Left lobe of liver (tissue), 2 donors: ENCODE measurements at regions not wholly inside any gene's neighbourhood (a gene's known extent, or its start where the extent isn't known, plus 50 kb on each side); places are given as distances from the start of the nearest gene placed in this dataset.
"Not testable (repeated sequence)": the region's sequence is repeated elsewhere in the genome, so short reads cannot be mapped to it uniquely, and the experiment has no call there.

Experiments
- ATAC-seq: fragments of 200-7000 bp; cut with Tn5 transposase; one replicate; pipeline ENCODE4 v1.9.1; 2020; ENCODE audit warnings: mild to moderate bottlenecking, moderate library complexity
- DNase-seq: peaks from one replicate; pipeline ENCODE4 v3.0.0-alpha.2; 2020; ENCODE audit warnings: low spot score
- donor health status: DM: no; HTN: no; CAD: no; lungs with moderate emphysema.
- donor health status: DM: no; HTN: yes; CAD: no.

DNA sequence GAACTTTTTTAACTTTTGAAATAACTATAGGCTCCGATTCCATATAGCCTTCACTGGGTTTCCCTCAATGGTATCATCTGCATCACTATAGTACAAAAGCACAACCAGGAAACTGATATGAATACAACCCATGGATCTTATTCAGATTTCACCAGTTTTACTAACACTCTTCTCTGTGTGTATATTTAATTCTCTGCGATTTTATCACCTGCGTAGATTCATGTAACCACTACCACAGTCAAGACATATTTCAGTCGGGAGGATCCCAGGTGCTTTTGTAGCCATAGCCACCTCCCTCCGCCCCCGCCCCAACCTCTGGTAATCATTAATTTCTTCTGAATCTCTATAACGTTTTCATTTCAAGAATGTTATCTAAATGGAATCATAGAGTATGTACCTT lies 82.8 kb upstream of the C7orf33 start:
- no peak for ATAC-seq
- no peak for DNase-seq

GRCh38 chr7:148514236-148514635 lies 76.3 kb upstream of the C7orf33 start:
- DNase-seq, result no peak
- ATAC-seq, result no peak

- ATAC-seq (no peak), DNase-seq (no peak)
These were observed 75.3 kb upstream of the C7orf33 start for GRCh38 chr7:148515237-148515636.

DNA sequence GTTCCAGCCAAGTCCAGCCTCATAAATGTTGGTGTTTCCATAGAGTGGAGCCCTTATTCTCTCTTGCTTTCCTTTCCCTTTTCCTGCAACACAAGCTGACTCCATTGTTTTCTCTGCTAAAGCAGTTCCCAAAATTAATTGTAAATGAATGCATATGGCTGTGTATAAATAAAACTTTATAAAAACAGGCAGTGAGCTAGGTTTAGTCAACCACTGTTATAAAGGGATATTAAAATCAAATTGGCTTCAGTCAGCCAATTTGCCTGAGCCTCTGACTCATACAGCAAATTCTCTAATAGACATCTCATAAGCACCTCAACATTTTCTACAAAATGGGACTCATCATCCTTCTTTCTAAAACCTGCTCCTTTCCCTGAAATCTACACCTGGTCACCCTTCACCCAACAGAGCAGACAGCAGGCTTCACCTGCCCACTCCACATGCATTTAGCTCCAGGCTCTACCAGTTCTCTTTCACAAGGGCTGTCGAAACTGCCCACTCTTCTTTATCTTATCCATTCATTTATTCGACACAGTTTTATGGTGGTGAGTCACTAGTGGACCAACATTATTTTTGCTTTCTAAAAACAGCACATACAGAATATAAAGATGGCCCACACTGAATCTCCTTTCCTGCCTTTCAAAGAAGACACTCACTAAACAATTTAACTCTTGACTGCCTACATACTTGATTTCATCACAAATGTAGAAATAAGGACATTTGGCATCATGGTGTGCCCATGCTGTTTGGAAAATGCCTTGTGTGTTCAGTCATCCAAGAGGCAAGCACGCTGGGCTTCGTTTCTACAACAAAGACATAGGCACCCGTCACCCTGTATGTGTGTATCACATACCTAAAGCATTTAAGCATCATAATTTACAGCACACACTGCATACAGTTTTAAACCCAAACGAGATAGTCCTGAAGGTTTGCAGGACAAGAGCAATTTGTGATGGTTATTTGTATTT lies 74.6 kb upstream of the C7orf33 start:
- ATAC-seq, result no peak
- DNase-seq, result no peak

GRCh38 chr7:148519386-148519785 lies 71.2 kb upstream of the C7orf33 start:
- ATAC-seq, DNase-seq: not testable (repeated sequence)

- no peak for ATAC-seq
- DNase-seq, result no peak
These were observed 69.3 kb upstream of the C7orf33 start for GRCh38 chr7:148521271-148521670.

DNA sequence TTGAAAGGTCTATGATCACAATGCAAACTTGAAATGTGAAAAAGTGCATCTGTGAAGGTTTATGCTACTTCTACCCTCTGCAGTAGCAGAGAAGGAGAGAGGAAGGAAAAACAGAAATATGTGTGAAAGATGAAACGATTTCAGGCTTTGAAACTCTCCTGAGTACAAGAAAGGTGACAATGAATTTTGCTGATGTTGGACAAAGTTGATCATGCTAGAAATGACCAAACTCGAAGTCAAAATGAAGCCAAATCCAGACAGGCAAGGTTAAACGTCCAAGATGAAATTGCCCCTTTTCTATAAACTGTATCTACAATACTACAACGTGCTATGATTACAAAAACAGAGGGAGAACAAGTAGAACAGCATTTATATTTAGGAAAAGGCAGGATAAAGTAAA lies 67.0 kb upstream of the C7orf33 start:
- ATAC-seq (no peak), DNase-seq (no peak)

DNA sequence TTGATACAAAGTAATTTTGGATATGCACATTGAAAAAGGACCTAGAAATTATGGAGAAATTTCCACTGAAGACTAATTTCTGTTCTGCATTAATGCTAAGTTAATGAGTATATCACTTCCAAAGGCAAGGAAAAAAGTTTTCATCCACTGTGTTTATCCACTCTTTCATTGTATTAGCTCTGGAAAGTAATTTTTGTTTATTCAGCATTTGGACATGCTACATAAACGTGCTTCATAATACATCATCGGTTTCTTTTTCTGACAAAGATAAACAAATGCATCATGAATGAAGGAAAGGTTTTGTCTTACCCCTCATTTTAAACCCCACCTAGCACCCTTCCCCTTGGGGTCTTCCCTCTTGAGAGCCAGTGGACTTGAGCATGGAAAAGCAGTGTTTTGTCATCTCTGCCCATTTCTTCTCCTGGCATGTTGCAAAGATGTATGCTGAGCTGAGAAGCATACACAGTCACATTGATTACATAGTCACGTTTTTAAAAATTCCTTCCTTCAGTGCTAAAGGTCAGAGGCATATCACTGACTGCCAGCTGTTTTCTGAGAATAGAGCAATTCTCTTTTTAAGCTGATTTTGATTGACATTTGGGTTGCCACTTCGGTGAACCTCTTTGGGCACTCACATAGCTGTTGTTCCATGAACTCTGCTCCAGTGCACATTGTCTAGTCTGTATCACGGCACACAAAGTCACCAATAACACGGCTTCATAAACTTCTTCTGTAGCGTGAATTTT lies 65.9 kb upstream of the C7orf33 start:
- ATAC-seq, result no peak
- no peak for DNase-seq

DNA sequence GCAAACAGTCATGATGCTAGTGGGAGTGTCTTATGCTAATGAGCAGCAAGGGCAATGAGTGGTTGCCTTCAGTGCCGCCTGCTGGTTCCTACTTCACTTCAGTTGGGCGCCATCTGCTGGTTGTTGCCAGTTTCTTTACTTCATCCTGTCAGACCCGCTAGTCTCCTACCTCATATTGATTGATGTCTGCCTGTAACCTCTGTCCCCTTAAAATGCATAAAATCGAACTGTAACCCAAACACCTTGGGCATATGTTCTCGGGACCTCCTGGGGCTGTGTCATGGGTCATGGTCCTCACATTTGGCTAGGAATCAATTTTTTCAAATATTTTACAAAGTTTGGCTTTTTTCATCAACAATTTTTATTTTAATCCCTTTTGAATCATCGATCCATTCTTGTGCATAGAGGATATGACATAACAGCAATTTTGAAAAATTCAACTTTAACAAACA lies 62.8 kb upstream of the C7orf33 start:
- ATAC-seq, result peak; percentile 98

DNA sequence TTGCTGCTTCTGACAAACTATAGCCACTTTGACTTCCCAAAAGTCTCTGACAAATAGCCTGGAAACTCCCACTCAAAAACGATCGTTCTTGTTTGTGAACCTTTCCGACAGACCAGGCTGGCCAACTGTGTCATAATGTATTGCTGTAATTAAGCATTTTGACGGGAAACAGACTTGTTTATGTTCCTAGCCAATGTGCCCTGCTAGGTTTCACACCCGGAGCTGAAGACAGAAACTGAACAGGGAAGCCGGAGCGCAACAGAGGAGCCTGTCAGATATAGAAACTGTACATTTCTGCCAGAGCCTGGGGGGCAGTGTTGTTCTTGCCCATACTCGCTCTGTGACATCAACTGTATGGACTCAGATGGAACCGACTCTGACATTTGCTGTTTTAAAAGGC lies 55.3 kb upstream of the C7orf33 start:
- ATAC-seq, result no peak
- no peak for DNase-seq

More for the DNA sequence above, 62.8 kb upstream of the C7orf33 start:
- DNase-seq, result peak; percentile 71

DNA sequence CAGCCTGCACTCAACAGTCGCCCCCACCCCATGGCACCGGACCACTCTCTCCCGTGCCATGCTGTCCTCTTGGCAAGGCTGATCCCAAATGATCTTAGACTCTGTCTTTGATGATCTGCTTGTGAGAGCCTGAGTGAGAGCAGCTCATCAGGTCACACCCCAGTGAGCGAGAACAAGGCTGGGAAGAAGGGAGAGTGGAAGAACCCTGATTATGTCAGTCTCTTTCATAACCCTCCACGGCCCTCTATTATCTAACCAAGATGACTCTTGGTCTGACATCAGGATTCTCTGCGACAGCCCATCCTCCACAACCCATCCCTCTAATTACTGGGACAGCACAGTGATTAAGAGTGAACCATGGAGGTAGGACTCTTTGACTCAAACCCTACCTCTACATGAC lies 53.1 kb upstream of the C7orf33 start:
- DNase-seq (no peak), ATAC-seq (no peak)

DNA sequence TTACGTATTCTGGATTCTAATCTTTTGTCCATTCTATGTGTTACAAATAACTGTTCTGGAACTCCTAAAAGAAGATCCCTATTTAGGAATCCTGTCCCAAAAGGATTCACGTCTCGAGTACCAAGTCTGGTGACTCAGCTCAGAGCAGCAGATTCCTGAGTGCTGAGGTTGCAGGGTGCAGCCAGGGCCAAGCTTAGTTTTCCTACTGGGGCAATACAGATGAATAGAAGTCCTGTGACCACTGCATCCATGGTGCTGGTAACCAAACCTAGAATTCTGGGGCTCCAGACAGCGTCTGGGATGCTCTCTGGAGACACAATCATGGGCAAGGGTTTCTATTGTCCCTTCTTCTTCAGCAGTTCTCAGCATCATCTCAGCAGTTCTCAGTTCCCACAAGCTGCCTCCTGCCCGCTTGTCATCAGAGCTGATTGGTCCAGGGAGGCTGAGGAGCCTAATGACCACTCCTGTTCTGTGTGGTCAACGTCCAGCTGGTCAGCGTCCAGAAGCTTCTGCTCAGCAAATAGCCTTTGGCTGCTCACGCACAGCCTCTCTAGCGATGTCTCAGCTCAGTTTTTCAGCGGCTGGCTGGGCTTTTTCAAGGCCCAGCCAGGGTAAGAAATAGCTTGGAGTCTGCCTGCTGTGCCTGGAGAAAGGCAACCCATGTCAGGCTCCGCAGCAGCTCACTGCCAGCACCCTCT lies 50.4 kb upstream of the C7orf33 start:
- DNase-seq, result no peak
- peak; percentile 77 for ATAC-seq
